ENCODE measurements at regions not wholly inside any gene's neighbourhood (a gene's known extent, or its start where the extent isn't known, plus 50 kb on each side); places are given as distances from the start of the nearest gene placed in this dataset.

GRCh38 chr2:80854831-80855230 lies 550.3 kb upstream of the LRRTM1 start:
- no peak for TF ChIP-seq CTCF (IDR thresholded peaks at IDR 0.05; ENCODE audit: poor library complexity, severe bottlenecking)
- DNase-seq (ENCODE audit: low spot score), result no peak
- H3K4me1 ChIP-seq (ENCODE audit: insufficient read depth, poor library complexity, severe bottlenecking), result no peaks in the 10 kb centered on the region
- no peak overlapping the region for H3K4me3 ChIP-seq (ENCODE audit: severe bottlenecking)
- no peak overlapping the region for H3K27ac ChIP-seq (ENCODE audit: poor library complexity, severe bottlenecking)
- no peak for ATAC-seq (ENCODE audit: low read depth)
- H3K27me3 ChIP-seq (ENCODE audit: insufficient read depth, poor library complexity, severe bottlenecking), result no peaks in the 10 kb centered on the region
- no peaks in the 10 kb centered on the region for H3K36me3 ChIP-seq (ENCODE audit: low read depth)
- H3K9me3 ChIP-seq (ENCODE audit: severe bottlenecking), result no peaks in the 10 kb centered on the region

GRCh38 chr2:80852808-80853139 lies 548.2 kb upstream of the LRRTM1 start:
- no peak overlapping the region for H3K4me3 ChIP-seq (ENCODE audit: severe bottlenecking)
- H3K9me3 ChIP-seq (ENCODE audit: severe bottlenecking), result no peaks in the 10 kb centered on the region
- no peaks in the 10 kb centered on the region for H3K36me3 ChIP-seq (ENCODE audit: low read depth)
- no peak for TF ChIP-seq CTCF (IDR thresholded peaks at IDR 0.05; ENCODE audit: poor library complexity, severe bottlenecking)
- ATAC-seq (ENCODE audit: low read depth) (no peak), DNase-seq (ENCODE audit: low spot score) (no peak)
- no peaks in the 10 kb centered on the region for H3K27me3 ChIP-seq (ENCODE audit: insufficient read depth, poor library complexity, severe bottlenecking)
- H3K4me1 ChIP-seq (ENCODE audit: insufficient read depth, poor library complexity, severe bottlenecking), result no peaks in the 10 kb centered on the region
- no peak overlapping the region for H3K27ac ChIP-seq (ENCODE audit: poor library complexity, severe bottlenecking)

GRCh38 chr2:80852079-80852807 lies 547.7 kb upstream of the LRRTM1 start:
- TF ChIP-seq CTCF (IDR thresholded peaks at IDR 0.05; ENCODE audit: poor library complexity, severe bottlenecking), result no peak
- no peak for DNase-seq (ENCODE audit: low spot score)
- Histone ChIP-seq H3K4me1 (ENCODE audit: insufficient read depth, poor library complexity, severe bottlenecking) (no peaks in the 10 kb centered on the region), H3K9me3 (ENCODE audit: severe bottlenecking) (no peaks in the 10 kb centered on the region), H3K27ac (ENCODE audit: poor library complexity, severe bottlenecking) (no peak overlapping the region), H3K4me3 (ENCODE audit: severe bottlenecking) (no peak overlapping the region), H3K36me3 (ENCODE audit: low read depth) (no peaks in the 10 kb centered on the region), H3K27me3 (ENCODE audit: insufficient read depth, poor library complexity, severe bottlenecking) (no peaks in the 10 kb centered on the region)
- no peak for ATAC-seq (ENCODE audit: low read depth)

- H3K4me1 ChIP-seq (ENCODE audit: insufficient read depth, poor library complexity, severe bottlenecking), result no peaks in the 10 kb centered on the region
Measured at GRCh38 chr2:80830891-80831290, 526.3 kb upstream of the LRRTM1 start.

More at GRCh38 chr2:80830891-80831290, 526.3 kb upstream of the LRRTM1 start:
- no peak overlapping the region for H3K27ac ChIP-seq (ENCODE audit: poor library complexity, severe bottlenecking)
- TF ChIP-seq CTCF (IDR thresholded peaks at IDR 0.05; ENCODE audit: poor library complexity, severe bottlenecking), result no peak
- ATAC-seq (ENCODE audit: low read depth) (no peak), DNase-seq (ENCODE audit: low spot score) (no peak)
- no peaks in the 10 kb centered on the region for H3K9me3 ChIP-seq (ENCODE audit: severe bottlenecking)
- H3K27me3 ChIP-seq (ENCODE audit: insufficient read depth, poor library complexity, severe bottlenecking), result no peaks in the 10 kb centered on the region
- no peaks in the 10 kb centered on the region for H3K36me3 ChIP-seq (ENCODE audit: low read depth)
- H3K4me3 ChIP-seq (ENCODE audit: severe bottlenecking), result no peak overlapping the region

All from RWPE2 (cell line).